ENCODE measurements at regions not wholly inside any gene's neighbourhood (a gene's known extent, or its start where the extent isn't known, plus 50 kb on each side); places are given as distances from the start of the nearest gene placed in this dataset.

DNA sequence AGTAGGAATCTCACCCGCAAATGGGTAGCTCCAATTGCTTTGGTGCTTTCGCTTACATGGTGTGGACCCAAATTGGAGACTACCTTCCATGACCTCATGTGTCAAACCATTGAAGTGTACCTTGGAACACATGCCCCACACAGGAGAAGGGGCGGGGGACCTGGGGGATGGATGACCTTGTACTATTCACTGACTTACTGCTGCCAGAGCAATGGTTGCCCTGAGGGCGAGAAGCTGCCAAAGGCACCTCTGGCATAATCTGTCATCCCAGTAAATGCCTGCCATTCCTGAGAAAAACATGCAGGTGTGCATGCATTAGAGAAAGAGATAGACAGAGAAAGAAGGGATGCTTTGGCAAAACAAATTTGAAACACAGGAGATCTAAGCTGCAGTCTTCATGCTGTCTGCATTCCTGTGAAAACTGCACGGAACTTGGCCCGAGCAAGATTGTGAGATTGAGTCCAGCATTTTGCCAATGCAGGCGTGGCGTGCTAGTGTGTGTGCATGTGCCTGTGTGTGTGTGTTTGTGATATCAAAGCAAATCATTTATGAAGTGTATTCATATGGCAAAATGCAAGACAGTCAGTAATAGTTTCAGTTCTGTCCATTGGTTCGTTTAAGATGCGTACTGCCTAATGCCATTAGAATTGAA is 219.5 kb upstream of the MDFIC2 start:
- Histone ChIP-seq H3K4me1 (ENCODE audit: control insufficient read depth in 1 of 2, insufficient read depth in 2 of 2, low read length in 2 of 2) (no peaks in the 10 kb centered on the region), H3K4me2 (ENCODE audit: low read length) (no peak overlapping the region), H2AFZ (ENCODE audit: low read depth, low read length, poor library complexity, severe bottlenecking) (no peak overlapping the region), H3K9me2 (ENCODE audit: insufficient read depth) (no peaks in the 10 kb centered on the region), H3K9me3 (ENCODE audit: control insufficient read depth in 1 of 2, insufficient read depth in 1 of 2, low read depth in 1 of 2, low read length in 2 of 2) (no peaks in the 10 kb centered on the region), H3K4me3 (replicated peaks in 1 of 2; ENCODE audit: low read depth in 1 of 2, low read length in 2 of 2) (no peak overlapping the region), H3K79me2 (ENCODE audit: insufficient read depth, low read length) (no peaks in the 10 kb centered on the region), H3K27ac (ENCODE audit: low read depth, low read length) (no peak overlapping the region), H3K9ac (ENCODE audit: low read length) (no peak overlapping the region), H4K20me1 (ENCODE audit: insufficient read depth) (no peaks in the 10 kb centered on the region; the same call in 1 of the 2 replicates), H3K36me3 (ENCODE audit: control insufficient read depth in 1 of 2, insufficient read depth in 2 of 2, low read length in 2 of 2) (no peaks in the 10 kb centered on the region), H3K27me3 (ENCODE audit: insufficient read depth, low read length) (no peaks in the 10 kb centered on the region; the same call in 1 of the 2 replicates)
- no peak for DNase-seq (ENCODE audit: low read depth, low spot score)
- RAD21 ChIA-PET (ENCODE audit: low non-redundant PET in 1 of 2, low total read pairs in 2 of 2, uncharacterized antibody in 2 of 2, unreplicated experiment in 2 of 2), result no interaction called here
- CTCF ChIA-PET, result interaction anchor here (0.8 to 1.4 kb wide), 2 partner anchors 19 to 1121 kb away, joined by 4 read pairs; no protein-coding TSS in a partner anchor
- ATAC-seq, result no peak
- TF ChIP-seq FOSL1 (IDR thresholded peaks at IDR 0.05; ENCODE audit: low read depth), result no peak
- no peak for TF ChIP-seq JUND (IDR thresholded peaks at IDR 0.05)
- TF ChIP-seq EZH2phosphoT487 (IDR thresholded peaks at IDR 0.05; ENCODE audit: borderline replicate concordance), result no peak
- POLR2A ChIA-PET, result no interaction called here
- intact Hi-C loops (cut with micrococcal nuclease), result loop anchor here (1.0 to 5.0 kb wide), 2 partner anchors 1054 to 1120 kb away; no protein-coding TSS in a partner anchor
- BruUV-seq (replicated peaks), result no TSS peak

- H3K36me3 ChIP-seq (ENCODE audit: control insufficient read depth in 1 of 2, insufficient read depth in 2 of 2, low read length in 2 of 2), result no peaks in the 10 kb centered on the region
These were observed 218.7 kb upstream of the MDFIC2 start for GRCh38 chr3:70531063-70531657.

More at GRCh38 chr3:70531063-70531657, 218.7 kb upstream of the MDFIC2 start:
- Histone ChIP-seq H3K4me1 (ENCODE audit: control insufficient read depth in 1 of 2, insufficient read depth in 2 of 2, low read length in 2 of 2) (no peaks in the 10 kb centered on the region), H3K4me2 (ENCODE audit: low read length) (no peak overlapping the region), H3K9me2 (ENCODE audit: insufficient read depth) (no peaks in the 10 kb centered on the region), H3K4me3 (replicated peaks in 1 of 2; ENCODE audit: low read depth in 1 of 2, low read length in 2 of 2) (no peak overlapping the region), H3K79me2 (ENCODE audit: insufficient read depth, low read length) (no peaks in the 10 kb centered on the region), H3K27ac (ENCODE audit: low read depth, low read length) (no peak overlapping the region), H2AFZ (ENCODE audit: low read depth, low read length, poor library complexity, severe bottlenecking) (no peak overlapping the region), H3K9me3 (ENCODE audit: control insufficient read depth in 1 of 2, insufficient read depth in 1 of 2, low read depth in 1 of 2, low read length in 2 of 2) (no peaks in the 10 kb centered on the region), H3K9ac (ENCODE audit: low read length) (no peak overlapping the region), H4K20me1 (ENCODE audit: insufficient read depth) (no peaks in the 10 kb centered on the region; the same call in 1 of the 2 replicates), H3K27me3 (ENCODE audit: insufficient read depth, low read length) (no peaks in the 10 kb centered on the region; the same call in 1 of the 2 replicates)
- RAD21 ChIA-PET (ENCODE audit: low non-redundant PET in 1 of 2, low total read pairs in 2 of 2, uncharacterized antibody in 2 of 2, unreplicated experiment in 2 of 2), result no interaction called here
- CTCF ChIA-PET, result interaction anchor here (0.8 kb wide), 1 partner anchor 1122 kb away, joined by 4 read pairs; no protein-coding TSS in a partner anchor
- ATAC-seq (no peak), DNase-seq (ENCODE audit: low read depth, low spot score) (no peak)
- intact Hi-C loops (cut with micrococcal nuclease), result loop anchor here (1.0 to 5.0 kb wide), 2 partner anchors 1055 to 1121 kb away; no protein-coding TSS in a partner anchor
- BruUV-seq (replicated peaks), result no TSS peak
- TF ChIP-seq, protein P1, sequence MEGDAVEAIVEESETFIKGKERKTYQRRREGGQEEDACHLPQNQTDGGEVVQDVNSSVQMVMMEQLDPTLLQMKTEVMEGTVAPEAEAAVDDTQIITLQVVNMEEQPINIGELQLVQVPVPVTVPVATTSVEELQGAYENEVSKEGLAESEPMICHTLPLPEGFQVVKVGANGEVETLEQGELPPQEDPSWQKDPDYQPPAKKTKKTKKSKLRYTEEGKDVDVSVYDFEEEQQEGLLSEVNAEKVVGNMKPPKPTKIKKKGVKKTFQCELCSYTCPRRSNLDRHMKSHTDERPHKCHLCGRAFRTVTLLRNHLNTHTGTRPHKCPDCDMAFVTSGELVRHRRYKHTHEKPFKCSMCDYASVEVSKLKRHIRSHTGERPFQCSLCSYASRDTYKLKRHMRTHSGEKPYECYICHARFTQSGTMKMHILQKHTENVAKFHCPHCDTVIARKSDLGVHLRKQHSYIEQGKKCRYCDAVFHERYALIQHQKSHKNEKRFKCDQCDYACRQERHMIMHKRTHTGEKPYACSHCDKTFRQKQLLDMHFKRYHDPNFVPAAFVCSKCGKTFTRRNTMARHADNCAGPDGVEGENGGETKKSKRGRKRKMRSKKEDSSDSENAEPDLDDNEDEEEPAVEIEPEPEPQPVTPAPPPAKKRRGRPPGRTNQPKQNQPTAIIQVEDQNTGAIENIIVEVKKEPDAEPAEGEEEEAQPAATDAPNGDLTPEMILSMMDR (IDR thresholded peaks at IDR 0.05 in 2 of 3, conservative IDR thresholded peaks at IDR 0.05 in 1 of 3; ENCODE audit: borderline replicate concordance in 1 of 3, insufficient read depth in 1 of 3, low read depth in 2 of 3, low read length in 2 of 3), result peak; percentile 19 to 52 (median 28); a peak in 4 of 6 replicates
- no peak for TF ChIP-seq POLR2AphosphoS5 (IDR thresholded peaks at IDR 0.05; ENCODE audit: low read depth, low read length)
- no peak for TF ChIP-seq SIN3A (IDR thresholded peaks at IDR 0.05; ENCODE audit: low read depth)
- peak; percentile 46; the same call in 1 of the 2 replicates for TF ChIP-seq RAD21 (IDR thresholded peaks at IDR 0.05; ENCODE audit: low read depth)
- no peak for TF ChIP-seq POLR2A (IDR thresholded peaks at IDR 0.05; ENCODE audit: borderline replicate concordance, extremely low read depth, insufficient read depth, insufficient read length)
- POLR2A ChIA-PET, result no interaction called here
